GM18868 (cell line): ENCODE measurements at regions not wholly inside any gene's neighbourhood (a gene's known extent, or its start where the extent isn't known, plus 50 kb on each side); places are given as distances from the start of the nearest gene placed in this dataset.
"Not testable (repeated sequence)": the region's sequence is repeated elsewhere in the genome, so short reads cannot be mapped to it uniquely, and the experiment has no call there.

ENCODE experiments used
- ATAC-seq: cut with Tn5 transposase; IDR thresholded peaks from one replicate; pipeline ENCODE4 v1.9.1; 2021; ENCODE audit warnings: mild to moderate bottlenecking, moderate library complexity; ENCODE audit not compliant: unreplicated experiment

GRCh38 chr5:124153588-124153987, 592.9 kb downstream of the ZNF608 start:
- no peak for ATAC-seq

- no peak for ATAC-seq
These were observed 597.9 kb downstream of the ZNF608 start for GRCh38 chr5:124148574-124148973.

- no peak for ATAC-seq
These were observed 606.4 kb downstream of the ZNF608 start for GRCh38 chr5:124140060-124140459.

- ATAC-seq = no peak
These were observed 607.0 kb downstream of the ZNF608 start for GRCh38 chr5:124139477-124139876.

GRCh38 chr5:124136609-124137008, 609.8 kb downstream of the ZNF608 start:
- no peak for ATAC-seq

GRCh38 chr5:124134941-124135340, 611.5 kb downstream of the ZNF608 start:
- ATAC-seq = no peak

GRCh38 chr5:124133406-124133805, 613.0 kb downstream of the ZNF608 start:
- no peak for ATAC-seq

- no peak for ATAC-seq
These were observed 613.6 kb downstream of the ZNF608 start for GRCh38 chr5:124132843-124133242.

GRCh38 chr5:124131466-124131865, 615.0 kb downstream of the ZNF608 start:
- ATAC-seq = no peak

- no peak for ATAC-seq
These were observed 615.6 kb downstream of the ZNF608 start for GRCh38 chr5:124130816-124131215.

- ATAC-seq = no peak
These were observed 616.9 kb downstream of the CSNK1G3 start for GRCh38 chr5:124128867-124129266.

GRCh38 chr5:124126504-124127217, 614.7 kb downstream of the CSNK1G3 start:
- ATAC-seq = no peak

- no peak for ATAC-seq
These were observed 612.8 kb downstream of the CSNK1G3 start for GRCh38 chr5:124124711-124125229.

- ATAC-seq = no peak
These were observed 609.2 kb downstream of the CSNK1G3 start for GRCh38 chr5:124121198-124121597.

- no peak for ATAC-seq
These were observed 602.9 kb downstream of the CSNK1G3 start for GRCh38 chr5:124114911-124115310.

- no peak for ATAC-seq
These were observed 599.9 kb downstream of the CSNK1G3 start for GRCh38 chr5:124111886-124112285.

GRCh38 chr5:124110942-124111341, 599.0 kb downstream of the CSNK1G3 start:
- no peak for ATAC-seq

GRCh38 chr5:124105326-124105725, 593.3 kb downstream of the CSNK1G3 start:
- no peak for ATAC-seq

- no peak for ATAC-seq
These were observed 592.8 kb downstream of the CSNK1G3 start for GRCh38 chr5:124104821-124105220.

- ATAC-seq = no peak
These were observed 592.4 kb downstream of the CSNK1G3 start for GRCh38 chr5:124104344-124104743.

- ATAC-seq = no peak
These were observed 591.7 kb downstream of the CSNK1G3 start for GRCh38 chr5:124103671-124104070.

GRCh38 chr5:124103056-124103455, 591.1 kb downstream of the CSNK1G3 start:
- ATAC-seq = not testable (repeated sequence)

GRCh38 chr5:124102486-124102885, 590.5 kb downstream of the CSNK1G3 start:
- ATAC-seq = no peak
